ENCODE measurements at regions not wholly inside any gene's neighbourhood (a gene's known extent, or its start where the extent isn't known, plus 50 kb on each side); places are given as distances from the start of the nearest gene placed in this dataset.

GRCh38 chr4:187603093-187604025 is 392.2 kb upstream of the ZFP42 start (continued):
- TF ChIP-seq KLF16 (tag by site-specific recombination; IDR thresholded peaks at IDR 0.05) (no peak), ZNF169 (tag by site-specific recombination; IDR thresholded peaks at IDR 0.05) (no peak), ZNF48 (tag by site-specific recombination; IDR thresholded peaks at IDR 0.05) (no peak), ZBTB48 (tag by site-specific recombination; IDR thresholded peaks at IDR 0.05) (no peak), ZFP69B (tag by site-specific recombination; IDR thresholded peaks at IDR 0.05) (no peak), HOXD13 (CRISPR knock-in tag; IDR thresholded peaks at IDR 0.05; ENCODE audit: borderline replicate concordance) (no peak), ZNF768 (tag by site-specific recombination; IDR thresholded peaks at IDR 0.05) (no peak), ZNF112 (tag by site-specific recombination; IDR thresholded peaks at IDR 0.05) (no peak)

- Histone ChIP-seq H3K27ac (ENCODE audit: extremely low read depth, low read depth, low read length) (no peak overlapping the region), H3K4me3 (ENCODE audit: low read depth, low read length) (no peak overlapping the region), H3K9me3 (ENCODE audit: control insufficient read depth, insufficient read depth, low read depth, low read length) (no peaks in the 10 kb centered on the region), H3K36me3 (ENCODE audit: control insufficient read depth in 2 of 2, insufficient read depth in 1 of 2, low read length in 2 of 2) (no peaks in the 10 kb centered on the region), H3K4me1 (ENCODE audit: control insufficient read depth, insufficient read depth, low read length) (0 out of 2 replicates have a peak, but pooled peaks cover 3% of the 10 kb centered on the region)
- POLR2A ChIA-PET = no interaction called here
- TF ChIP-seq ZNF785 (tag by site-specific recombination; IDR thresholded peaks at IDR 0.05) (no peak), ZNF16 (tag by site-specific recombination; IDR thresholded peaks at IDR 0.05; ENCODE audit: low read depth) (no peak), ZNF704 (tag by site-specific recombination; IDR thresholded peaks at IDR 0.05) (no peak), ZSCAN4 (tag by site-specific recombination; IDR thresholded peaks at IDR 0.05) (no peak), ZNF639 (tag by site-specific recombination; IDR thresholded peaks at IDR 0.05) (no peak), ZNF19 (tag by site-specific recombination; IDR thresholded peaks at IDR 0.05; ENCODE audit: low read depth) (no peak), ZBTB1 (tag by site-specific recombination; IDR thresholded peaks at IDR 0.05) (no peak), ZNF239 (tag by site-specific recombination; IDR thresholded peaks at IDR 0.05) (no peak), ZNF530 (tag by site-specific recombination; IDR thresholded peaks at IDR 0.05; ENCODE audit: low read depth) (no peak), GLI4 (tag by site-specific recombination; IDR thresholded peaks at IDR 0.05) (no peak), TRIM28 (IDR thresholded peaks at IDR 0.05; ENCODE audit: borderline replicate concordance, low read length) (no peak), ZNF24 (tag by site-specific recombination; IDR thresholded peaks at IDR 0.05) (no peak), ZFP41 (tag by site-specific recombination; IDR thresholded peaks at IDR 0.05; ENCODE audit: borderline replicate concordance) (no peak), ZNF654 (tag by site-specific recombination; IDR thresholded peaks at IDR 0.05; ENCODE audit: low read depth) (no peak)
- CTCF ChIA-PET = interaction anchor here (0.7 kb wide), 1 partner anchor 16 kb away, joined by 3 read pairs; no protein-coding TSS in a partner anchor
These were observed 390.6 kb upstream of the ZFP42 start for GRCh38 chr4:187604984-187605383.

Measured in HEK293 (cell line).